A204.1 (cell line): ENCODE measurements at regions not wholly inside any gene's neighbourhood (a gene's known extent, or its start where the extent isn't known, plus 50 kb on each side); places are given as distances from the start of the nearest gene placed in this dataset.

Source experiments
- FAIRE-seq: peaks from 2 replicates; lab custom pipeline; 2012; peaks lifted over from hg19 to GRCh38; lab: Jason Lieb, UNC

DNA sequence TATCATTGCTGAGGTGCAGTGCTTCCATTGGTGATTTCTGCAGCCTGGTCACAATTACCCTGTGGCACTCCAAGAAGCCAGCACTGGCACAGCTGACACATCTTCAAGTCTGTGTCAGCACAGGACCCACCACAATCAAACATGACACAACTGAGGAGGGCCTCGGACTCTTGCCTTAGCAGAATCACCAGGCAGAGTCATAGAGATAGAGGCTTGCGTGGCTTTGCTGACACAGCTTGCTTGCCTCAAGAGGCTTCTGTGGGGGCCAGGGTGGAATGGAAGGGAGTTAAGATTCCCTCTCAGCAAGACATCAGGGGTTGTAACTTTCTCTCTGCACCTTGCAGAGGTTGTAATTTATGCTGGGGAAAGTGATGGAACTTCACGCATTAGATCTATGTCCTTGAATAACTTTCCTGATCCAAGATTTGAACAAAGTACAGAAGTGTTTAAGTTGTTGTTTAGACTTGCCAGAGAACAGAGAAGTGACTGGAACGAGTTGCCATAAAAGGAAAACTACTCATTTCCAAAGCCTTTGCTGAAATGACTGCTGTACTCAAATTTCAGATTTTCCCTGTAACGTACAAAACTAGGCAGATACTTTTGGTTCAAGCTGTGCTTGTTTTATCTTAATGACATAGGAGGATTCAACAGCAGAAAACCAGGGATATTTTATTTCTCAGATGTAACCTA lies 170.7 kb downstream of the DIPK2A start:
- no peak for FAIRE-seq

DNA sequence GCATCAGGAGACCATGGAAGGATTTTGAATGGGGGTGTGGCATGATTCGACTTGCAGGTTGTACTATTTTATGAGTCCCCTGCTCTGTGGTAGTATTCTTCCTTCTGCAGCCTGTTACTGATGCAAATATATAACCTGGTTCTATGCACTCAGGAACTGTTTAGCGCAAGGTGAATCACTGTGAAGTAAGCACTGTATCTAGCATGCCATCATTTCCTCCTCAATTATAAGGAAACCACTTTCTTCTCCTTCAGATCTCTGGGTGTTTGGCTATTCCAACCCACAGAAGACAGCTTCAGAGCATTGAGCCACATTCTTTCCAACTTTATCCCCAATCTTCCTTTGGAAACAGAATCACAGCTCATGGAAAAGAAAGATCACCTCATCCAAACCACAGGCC lies 176.7 kb downstream of the DIPK2A start:
- no peak for FAIRE-seq

DNA sequence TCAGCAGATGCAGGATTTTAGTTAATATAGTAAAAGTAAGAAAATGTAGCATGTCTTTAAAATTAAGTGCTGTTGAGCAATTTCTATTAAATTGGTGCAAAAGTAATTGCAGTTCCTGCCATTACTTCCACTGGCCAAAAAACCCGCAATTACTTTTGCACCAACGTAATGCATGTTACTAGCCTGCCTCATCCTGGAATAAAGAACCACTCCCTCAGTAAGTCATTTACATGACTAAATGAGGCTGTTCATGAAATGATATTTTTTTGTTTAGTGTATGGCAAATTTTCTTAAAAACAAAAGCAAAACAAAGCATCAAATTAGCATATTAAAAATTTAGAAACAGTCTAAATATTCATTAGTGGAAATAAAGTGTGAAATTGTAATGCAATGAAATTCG lies 180.4 kb downstream of the DIPK2A start:
- no peak for FAIRE-seq

DNA sequence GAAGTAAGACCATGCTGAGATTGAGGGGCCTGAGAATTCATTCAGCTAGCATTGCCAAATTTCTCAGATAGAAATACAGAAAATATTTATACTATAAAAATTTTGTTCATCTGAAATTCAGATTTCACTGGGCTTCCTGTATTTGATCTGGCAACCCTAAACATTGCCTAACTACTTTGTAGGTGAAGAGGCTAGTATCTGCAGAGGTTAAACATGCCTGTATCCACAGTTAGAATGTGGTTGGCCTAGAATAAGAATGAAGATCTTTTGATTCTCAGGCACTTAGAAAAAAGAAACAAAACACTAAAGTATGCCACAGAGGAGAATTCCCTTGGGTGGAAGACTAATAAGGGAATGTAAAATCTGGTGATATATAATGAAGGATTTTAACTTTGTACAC lies 189.0 kb downstream of the DIPK2A start:
- no peak for FAIRE-seq

DNA sequence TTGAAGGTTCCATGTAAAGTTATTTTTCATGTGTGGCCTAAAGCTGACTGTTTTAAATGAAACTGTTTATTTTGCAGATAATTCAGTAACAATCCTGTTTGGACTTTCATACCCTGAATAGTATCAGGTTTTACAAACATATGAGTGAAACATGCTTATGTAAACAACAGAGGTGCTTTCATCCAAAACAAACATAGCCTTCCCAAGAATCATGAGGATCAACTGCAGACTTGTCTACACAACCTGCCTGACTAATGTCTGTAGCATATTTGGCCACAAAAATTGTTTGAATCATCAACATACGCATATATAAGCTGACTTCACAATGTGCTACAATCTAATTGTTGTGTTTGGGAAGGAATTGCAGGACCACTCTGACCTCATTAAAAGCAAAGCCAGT lies 190.4 kb downstream of the DIPK2A start:
- no peak for FAIRE-seq

DNA sequence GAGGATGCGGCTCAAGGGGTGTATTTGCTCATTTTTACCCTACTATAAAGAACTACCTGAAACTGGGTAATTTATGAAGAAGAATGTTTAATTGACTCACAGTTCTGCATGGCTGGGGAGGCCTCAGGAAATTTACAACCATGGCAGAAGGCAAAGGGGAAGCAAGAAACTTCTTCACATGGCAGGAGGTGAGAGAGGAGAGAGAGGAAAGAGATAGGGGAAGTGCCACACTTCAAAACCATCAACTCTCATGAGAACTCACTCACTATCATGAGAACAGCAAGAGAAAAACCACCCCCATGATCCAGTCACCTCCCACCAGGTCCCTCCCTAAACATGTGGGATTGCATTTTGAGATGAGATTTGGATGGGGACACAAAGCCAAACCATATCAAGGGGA lies 192.7 kb downstream of the DIPK2A start:
- FAIRE-seq = no peak

DNA sequence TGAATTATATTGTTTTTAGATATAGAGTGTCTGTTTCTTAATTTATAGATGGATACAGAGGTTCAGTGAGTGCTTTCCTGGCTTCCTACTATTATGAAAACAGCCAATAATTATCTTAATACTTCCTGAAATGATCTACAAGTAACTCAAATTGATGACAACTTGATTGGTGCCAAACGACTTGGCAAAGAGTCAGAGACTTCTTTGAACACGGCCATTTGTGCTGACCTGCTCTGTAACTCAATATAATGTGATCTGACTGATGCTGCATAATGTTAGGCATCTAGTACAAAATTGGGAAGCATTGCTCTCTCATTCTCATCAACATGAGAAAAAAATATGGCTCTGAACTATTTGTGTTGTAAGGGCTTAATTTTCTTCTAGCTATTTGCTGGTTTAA lies 193.9 kb downstream of the DIPK2A start:
- no peak for FAIRE-seq

DNA sequence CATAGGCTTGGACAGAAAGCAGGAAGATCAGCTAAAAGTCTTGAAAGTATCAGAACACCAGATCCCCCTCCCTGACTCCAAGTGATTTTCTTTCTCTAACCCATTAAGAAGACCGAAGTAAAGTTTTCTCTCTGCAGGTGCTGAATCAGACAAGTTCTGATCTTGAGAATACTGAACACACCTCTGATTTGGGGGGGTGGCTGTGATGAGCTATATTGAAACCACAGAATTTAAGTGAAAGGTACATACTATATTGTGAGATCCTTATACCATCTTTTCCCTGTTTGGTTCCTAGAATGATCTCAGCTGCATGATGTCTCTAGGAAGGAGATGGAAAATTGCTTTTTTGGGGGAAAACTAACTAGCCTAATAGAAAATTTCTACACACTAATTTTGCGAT lies 196.0 kb downstream of the DIPK2A start:
- FAIRE-seq = no peak

DNA sequence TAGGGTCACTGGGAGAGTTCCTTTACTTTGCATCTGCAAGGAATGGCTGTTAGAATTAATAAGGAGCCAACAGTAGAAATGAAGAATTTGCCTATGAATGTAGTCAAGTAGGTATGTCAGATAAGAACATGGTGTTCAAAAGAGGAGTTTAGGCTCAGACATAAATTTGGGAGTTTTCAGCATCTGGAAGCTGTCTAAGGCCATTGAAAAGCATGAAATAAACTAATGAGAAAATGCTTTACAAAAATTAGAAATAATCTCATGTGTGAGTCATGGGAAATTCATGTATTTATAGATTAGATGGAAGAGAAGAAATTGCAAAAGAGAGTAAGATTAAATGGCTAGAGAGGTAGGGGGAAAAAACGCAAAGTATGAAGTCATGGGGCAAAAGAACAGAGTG lies 201.9 kb downstream of the DIPK2A start:
- no peak for FAIRE-seq

DNA sequence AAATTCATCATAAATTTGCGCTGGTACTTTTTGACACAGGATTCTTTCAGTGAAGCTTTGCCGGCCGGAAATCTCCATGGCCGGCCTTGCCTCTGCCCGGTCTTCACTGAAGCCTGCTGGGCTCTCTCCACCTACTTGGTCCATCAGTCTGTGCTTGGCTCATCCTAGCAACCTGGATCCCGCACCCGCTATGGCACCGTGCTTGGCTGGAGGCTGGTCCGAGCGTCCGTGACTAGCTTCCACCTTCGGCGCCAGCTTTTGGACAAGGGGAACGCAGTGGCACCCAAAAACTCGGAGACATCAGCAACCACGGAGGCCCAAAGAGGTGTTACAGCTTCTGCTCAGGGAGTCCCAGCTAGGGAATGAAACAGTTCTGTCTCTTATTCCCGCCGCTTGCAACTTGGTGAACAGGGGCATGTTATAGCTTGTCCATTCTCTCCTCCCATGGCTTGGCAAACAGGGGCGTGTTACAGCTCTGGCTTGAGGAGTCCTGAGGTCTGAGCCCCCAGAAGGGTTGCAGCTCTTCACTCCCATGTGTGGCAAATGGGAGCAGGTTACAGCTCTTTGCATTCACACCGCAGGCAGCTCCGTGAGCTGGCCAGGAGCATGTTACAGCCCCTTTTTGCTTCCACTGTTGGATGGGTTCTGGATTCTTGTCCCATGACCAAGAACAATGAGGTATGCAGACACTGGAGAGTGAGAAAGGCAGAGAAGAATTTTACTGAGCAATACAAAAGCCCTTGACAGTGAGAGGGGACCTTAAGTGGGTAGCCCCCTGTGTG lies 204.2 kb downstream of the DIPK2A start:
- FAIRE-seq = no peak

DNA sequence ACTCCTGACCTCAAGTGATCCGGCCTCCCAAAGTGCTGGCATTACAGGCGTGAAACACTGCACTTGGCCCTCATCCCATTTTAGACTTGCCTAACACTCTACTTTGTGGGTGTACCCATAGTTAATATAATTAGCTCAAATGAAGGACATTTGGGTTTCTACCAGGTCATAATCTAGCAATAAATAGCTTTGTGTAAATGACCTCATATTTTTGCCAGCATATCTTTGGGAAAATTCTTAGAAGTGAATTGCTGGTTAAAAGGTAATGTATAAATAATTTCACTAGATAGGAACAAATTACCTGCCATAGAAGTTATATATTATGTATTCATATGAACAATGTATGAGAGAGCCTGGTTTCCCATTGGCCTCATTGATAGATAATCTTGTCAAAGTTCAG lies 206.0 kb downstream of the DIPK2A start:
- FAIRE-seq = no peak

DNA sequence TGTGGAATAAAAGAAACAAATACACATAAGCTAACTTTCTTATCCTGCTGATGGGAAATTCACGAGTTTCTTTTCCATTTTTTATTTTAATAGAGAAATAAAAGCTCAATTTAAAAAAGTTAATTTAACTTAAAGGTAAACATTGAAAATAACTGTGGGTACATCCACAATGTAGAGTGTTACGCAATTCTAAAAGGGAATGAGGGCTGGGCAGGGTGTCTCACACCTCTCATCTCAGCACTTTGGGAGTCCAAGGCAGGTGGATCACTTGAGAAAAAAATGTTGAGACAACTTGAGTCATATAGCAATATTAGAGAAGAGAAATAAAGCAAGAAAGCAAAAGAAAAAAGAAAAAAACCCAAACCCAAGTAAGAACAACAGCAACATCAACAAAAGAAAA lies 207.0 kb downstream of the DIPK2A start:
- FAIRE-seq = no peak

DNA sequence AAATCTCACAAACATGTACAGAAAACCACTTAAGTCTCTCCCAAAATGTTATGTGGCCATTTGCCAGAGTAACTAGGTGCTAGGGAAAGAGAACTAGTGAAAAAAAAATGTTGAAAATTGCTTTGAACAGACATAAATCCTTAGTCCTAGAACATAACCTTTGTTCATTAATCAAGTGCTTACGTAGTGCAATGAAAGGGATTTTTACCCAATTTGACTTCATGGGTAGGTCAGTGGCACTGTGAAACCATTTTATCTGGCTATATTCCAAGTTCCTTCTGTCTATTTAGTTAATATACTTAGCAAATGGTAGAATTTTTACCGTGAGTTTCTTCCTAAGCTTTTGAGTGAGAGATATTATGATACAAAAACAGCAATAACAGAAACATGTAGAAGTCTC lies 209.4 kb downstream of the DIPK2A start:
- no peak for FAIRE-seq

DNA sequence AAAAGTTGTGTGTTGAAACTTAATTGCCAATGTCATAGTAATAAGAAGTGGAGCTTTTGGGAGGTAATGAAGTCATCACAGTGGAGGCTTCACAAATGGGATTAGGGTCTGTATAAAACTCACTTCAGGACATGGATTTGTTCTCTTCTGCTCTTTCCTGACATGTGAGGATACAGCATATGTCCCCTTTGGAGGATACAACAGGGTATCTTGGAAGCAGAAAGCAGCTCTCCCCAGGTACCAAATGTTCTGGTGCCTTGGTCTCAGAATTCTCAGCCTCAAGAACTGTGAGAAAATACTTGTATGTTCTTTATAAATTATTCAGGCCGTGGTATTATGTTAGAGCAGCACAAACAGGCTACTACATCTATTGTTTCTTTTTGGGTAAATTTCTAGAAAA lies 210.9 kb downstream of the DIPK2A start:
- no peak for FAIRE-seq

DNA sequence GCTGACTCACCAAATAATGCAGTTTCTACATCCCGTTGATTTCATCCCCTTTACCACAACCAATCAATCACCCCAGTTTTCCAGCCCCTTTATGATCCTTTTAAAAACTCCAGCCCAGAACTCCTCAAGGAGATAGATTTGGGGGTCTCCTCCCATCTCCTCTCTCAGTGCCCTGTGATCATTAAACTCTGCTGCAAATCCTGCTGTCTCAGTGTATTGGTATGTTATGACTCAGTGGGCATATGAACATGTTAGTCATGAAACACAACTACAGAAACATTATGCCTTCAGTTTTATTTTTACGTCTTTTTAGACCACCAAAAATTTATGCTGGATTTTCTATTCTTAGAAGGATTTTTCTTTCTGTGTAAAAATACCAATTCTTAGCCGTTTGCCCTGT lies 213.7 kb downstream of the DIPK2A start:
- no peak for FAIRE-seq

DNA sequence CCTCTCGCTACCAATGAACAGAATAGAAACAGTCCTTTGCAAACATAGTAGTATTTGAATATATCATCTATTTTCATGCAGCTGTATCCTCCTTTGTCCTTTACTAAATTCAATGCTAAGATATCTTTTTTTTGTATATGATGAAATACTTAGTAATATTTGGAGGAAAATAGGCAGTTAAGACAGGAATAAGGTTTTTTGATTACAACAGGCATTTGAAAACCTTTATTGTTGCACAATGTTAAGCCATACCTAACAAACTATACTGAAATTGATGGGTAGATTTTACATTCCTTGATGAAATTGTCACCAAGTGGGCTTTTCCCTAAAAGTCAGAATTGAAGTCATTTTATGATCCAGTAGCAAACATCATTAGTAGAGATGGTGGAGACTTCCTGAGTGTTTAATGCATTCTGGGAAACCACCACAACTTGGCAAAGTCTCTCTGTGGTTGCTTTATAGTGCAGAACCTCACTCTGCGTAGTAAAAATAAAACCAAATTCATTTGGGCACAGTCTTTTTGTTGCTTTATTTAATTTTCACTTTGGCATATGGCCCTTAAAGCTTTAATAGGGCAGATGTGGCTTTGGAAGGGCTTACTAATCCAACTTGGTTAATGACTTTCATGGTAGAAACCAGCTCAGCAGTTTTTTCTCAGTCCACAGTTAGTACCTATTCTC lies 216.0 kb downstream of the DIPK2A start:
- FAIRE-seq = no peak

DNA sequence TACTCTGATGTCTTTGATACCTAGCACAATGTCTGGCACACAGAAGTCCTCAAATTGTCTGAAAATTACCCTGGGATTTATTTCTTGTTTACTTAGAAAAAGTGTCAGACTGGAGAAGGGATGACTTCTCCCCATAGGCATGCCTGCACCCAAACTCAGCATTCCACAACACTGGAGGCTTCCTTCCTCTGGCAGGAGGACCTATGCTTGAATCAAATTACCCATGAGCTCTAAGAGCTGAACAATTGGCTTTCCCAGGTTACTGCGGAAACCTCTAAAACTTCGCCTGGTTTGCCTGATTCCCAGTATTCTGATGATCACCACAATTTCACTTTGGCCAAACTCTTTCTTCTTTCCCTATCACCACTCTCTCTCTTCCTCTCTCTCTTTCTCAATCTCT lies 217.4 kb downstream of the DIPK2A start:
- no peak for FAIRE-seq

DNA sequence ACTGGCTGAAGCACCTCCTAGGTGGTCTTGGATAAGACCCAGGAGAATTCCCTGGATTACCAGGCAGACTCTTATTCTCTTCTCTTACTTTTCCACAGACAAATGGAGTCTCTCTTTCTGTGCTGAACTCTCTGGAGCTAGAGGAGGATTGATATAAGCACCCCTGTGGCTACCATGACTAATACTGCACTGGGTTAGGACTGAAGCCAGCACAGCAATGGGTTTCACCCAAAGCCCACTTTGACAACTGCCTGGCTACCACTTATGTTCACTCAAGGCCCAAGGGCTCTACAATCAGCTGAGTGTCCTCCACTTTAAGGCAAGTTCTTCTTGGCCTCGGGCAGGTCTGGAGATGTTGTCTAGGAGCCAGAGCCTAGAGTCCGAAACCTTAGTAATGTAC lies 225.5 kb downstream of the DIPK2A start:
- no peak for FAIRE-seq

DNA sequence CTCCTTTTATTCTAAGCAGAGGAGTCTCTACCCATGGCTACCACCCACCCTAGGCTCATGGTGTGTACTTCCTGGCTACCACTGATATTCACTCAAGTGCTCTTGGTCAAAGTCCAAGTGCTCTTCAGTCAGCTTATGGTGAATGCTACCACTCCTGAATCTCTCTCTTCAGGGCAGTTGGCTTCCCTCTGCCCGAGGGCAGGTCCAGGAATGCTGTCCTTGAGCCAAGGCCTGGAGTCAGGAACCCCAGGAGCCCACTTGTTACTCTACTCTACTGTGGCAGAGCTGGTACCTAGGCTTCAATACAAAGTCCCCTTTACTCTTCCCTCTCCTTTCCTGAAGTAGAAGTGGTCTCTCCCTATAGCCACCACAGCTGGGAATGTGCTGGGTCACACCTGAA lies 226.0 kb downstream of the DIPK2A start:
- FAIRE-seq = no peak

DNA sequence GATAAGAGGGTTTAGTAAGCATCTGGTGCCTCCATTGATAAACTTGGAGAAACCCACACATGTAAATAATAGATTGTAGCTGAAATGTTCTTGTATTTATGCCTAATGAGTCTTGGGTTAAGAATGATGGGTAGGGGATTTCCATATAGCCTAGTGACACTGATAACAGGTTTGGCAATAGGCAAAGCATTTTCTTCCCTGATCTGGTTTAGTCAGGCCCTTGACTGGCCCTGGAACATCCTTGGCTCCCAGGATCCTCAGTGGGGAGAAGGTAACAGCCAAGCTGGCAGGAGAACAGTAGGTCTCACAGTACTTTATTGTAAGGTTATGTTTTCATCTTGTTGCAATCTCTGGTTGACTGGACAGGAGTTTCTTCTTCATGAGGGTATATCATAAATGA lies 228.4 kb downstream of the DIPK2A start:
- FAIRE-seq = no peak

DNA sequence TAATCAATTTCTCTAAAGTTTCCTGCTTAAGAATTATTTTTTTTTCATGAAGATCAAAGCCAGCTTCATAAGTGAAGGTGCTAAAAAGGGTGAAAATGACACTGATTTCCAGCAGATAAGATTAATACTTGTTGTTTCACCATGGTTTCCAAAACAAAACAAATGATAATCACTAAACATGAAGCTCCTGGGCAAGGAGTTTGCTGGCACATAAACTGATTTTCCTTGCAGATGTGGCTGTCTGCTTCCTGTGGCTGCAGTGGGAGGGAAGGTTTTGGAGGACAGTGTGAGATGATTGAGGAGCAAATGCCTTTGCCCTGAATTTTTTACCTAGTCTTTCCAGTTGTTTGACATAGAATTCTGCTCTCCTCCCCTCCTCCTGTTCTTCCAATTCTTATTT lies 228.8 kb downstream of the DIPK2A start:
- no peak for FAIRE-seq

DNA sequence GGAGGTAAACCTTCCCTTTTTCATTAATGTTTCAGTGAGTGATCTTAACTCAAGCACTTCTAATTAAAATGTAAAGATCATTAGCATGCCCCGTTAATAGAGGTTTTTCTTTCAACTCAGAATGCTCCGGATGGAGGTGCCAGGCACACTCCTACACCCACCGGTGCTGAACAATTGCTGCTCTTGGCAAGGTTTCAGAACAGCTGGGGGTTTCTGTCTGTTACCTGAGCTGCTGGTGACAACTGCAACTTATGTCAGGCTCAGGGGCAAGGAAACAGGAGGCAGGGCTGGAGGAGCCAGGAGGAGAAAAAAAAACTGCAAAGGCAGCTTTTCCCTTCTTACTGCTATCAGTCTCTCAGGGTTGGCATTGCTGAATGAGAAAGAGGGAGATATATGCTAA lies 250.1 kb downstream of the DIPK2A start:
- FAIRE-seq = no peak

DNA sequence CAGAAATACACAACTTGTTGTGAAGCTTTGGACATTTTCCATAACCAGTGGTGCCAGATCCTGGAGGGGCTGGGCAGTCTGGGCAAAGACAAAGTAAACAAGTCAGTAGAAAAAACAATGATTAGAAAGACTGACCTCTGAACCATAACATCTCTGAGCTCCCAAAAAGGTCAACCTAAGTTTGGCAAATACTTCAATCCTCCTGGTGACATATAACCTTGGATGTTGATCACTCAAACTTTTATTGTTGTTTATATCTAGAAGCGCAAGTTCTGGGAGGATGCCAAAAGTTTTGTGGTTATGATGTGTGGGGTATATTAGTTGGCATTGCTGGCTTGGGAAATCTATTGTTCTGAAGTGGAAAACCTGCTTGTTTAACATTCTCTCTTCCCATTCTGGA lies 257.7 kb downstream of the DIPK2A start:
- FAIRE-seq = no peak

DNA sequence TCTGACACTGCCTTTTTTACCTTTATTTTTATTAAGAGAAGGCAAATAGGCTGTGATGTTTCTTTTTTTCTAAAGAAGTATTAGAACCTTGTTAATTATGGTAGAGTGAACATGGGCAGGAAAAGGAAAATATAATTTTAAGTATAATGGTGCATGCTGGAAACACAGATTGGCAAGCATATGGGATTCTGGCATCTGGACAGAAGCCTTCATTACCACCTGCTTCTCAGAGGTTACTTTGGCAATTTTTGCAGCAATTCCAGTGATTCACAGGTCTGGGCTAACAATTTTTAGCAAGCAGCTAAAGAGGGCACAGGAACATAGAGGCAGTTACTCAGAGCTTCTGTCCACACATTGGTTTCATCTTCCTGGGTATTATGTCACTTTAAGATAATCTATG lies 258.3 kb downstream of the DIPK2A start:
- no peak for FAIRE-seq
